Natural killer cell treated with Interleukin-12 subunit alpha and Interleukin-12 subunit beta and Interleukin-15 and Interleukin-18, amount 100 ng/mL, for 72 hours (primary cell): ENCODE measurements at regions not wholly inside any gene's neighbourhood (a gene's known extent, or its start where the extent isn't known, plus 50 kb on each side); places are given as distances from the start of the nearest gene placed in this dataset.

Experiments
- ATAC-seq, 2 donors: fragments of 150-1000 bp; cut with Tn5 transposase in 1 of 2; sonication (Bioruptor Pico), chemical (Tn5 transposase) in 1 of 2; 2 replicates each; pipeline ENCODE4 v1.10.0; 2021
- DNase-seq: peaks from one replicate; pipeline ENCODE4 v3.0.0; 2022; ENCODE audit warnings: low spot score
- H3K27ac Mint-ChIP-seq, 2 donors: 1 replicate in 1 of 2; 2 replicates in 1 of 2; pipeline ENCODE4 v1.8.0; 2022; ENCODE audit warnings: mixed read lengths in 2 of 2, mild to moderate bottlenecking in 1 of 2, moderate library complexity in 1 of 2
- H3K27me3 Mint-ChIP-seq, 2 donors: 1 replicate in 1 of 2; 2 replicates in 1 of 2; pipeline ENCODE4 v1.8.0; 2022; ENCODE audit warnings: mixed read lengths in 2 of 2
- H3K36me3 Mint-ChIP-seq: one replicate; pipeline ENCODE4 v1.8.0; 2022; ENCODE audit warnings: mixed read lengths
- H3K4me1 Mint-ChIP-seq, 2 donors: 1 replicate in 1 of 2; 2 replicates in 1 of 2; pipeline ENCODE4 v1.8.0; 2022; ENCODE audit warnings: low read depth in 2 of 2, mixed read lengths in 2 of 2, mild to moderate bottlenecking in 1 of 2
- H3K4me3 Mint-ChIP-seq: one replicate; pipeline ENCODE4 v1.8.0; 2022; ENCODE audit warnings: mixed read lengths
- H3K9me3 Mint-ChIP-seq: 2 replicates; pipeline ENCODE4 v1.8.0; 2022; ENCODE audit warnings: mixed read lengths

- no peak overlapping the region for H3K4me3 Mint-ChIP-seq
Observed at GRCh38 chr2:21262426-21262940, 138.7 kb downstream of the TDRD15 start.

GRCh38 chr2:21263622-21264021 is 139.9 kb downstream of the TDRD15 start:
- Mint-ChIP-seq H3K27me3 (no peaks in the 10 kb centered on the region), H3K4me1 (no peaks in the 10 kb centered on the region), H3K36me3 (no peaks in the 10 kb centered on the region), H3K9me3 (no peaks in the 10 kb centered on the region), H3K4me3 (no peak overlapping the region), H3K27ac (no peak overlapping the region)
- DNase-seq (no peak), ATAC-seq (no peak)

More at GRCh38 chr2:21262426-21262940, 138.7 kb downstream of the TDRD15 start:
- DNase-seq (no peak), ATAC-seq (no peak)
- Mint-ChIP-seq H3K27me3 (no peaks in the 10 kb centered on the region), H3K4me1 (no peaks in the 10 kb centered on the region), H3K36me3 (no peaks in the 10 kb centered on the region), H3K27ac (no peak overlapping the region), H3K9me3 (no peaks in the 10 kb centered on the region)

DNA sequence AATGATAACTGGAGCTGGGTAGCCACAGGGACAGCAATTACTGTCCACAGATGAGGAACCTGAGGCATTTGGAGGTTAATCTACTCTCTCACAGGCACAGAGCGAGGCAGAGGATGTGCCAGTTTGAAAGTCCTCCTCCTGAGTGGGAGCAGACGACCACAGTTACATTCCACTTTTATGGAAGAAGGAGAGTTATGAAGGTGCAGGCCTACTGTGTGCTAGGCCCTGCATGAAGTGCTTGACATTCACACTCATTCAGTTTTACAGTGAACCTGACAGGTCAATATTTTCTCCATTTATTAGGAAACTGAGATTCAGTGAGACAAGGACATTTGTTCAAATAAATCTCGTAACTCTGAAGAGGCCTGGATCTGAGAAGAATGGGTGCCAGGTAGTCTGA is 142.0 kb downstream of the TDRD15 start:
- ATAC-seq (no peak), DNase-seq (no peak)
- no peaks in the 10 kb centered on the region for H3K9me3 Mint-ChIP-seq
- no peaks in the 10 kb centered on the region for H3K36me3 Mint-ChIP-seq
- no peak overlapping the region for H3K4me3 Mint-ChIP-seq
- H3K4me1 Mint-ChIP-seq, result no peaks in the 10 kb centered on the region
- H3K27me3 Mint-ChIP-seq, result no peaks in the 10 kb centered on the region
- H3K27ac Mint-ChIP-seq, result no peak overlapping the region

DNA sequence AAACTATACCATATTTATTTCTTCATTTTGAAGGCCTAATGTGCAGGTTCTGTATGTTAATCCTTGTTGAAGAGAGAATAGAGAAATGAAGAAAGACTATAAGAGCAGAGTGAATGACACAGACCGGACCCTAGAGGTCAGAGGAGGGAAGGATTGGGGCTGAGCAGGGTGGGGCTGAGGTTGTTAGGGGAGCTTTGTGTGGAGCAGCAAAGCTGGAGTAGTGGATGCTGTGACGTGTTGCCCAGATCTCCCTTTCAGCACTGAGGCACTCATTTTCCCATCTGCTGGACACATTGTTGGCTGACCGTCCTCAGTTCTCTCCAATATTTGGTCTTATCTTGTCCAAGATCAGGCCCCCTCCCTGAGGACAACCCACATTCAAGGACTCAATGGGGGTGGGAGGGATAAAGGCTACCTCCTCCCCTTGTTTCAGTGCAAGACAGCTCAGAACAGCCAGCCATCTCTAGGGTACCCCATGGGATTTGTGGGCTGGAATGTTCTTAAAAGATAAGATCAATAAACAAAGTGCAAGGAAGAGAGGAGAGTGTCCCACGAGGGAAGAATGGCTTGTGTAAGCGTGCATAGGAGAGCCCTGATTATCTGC is 143.6 kb downstream of the TDRD15 start:
- DNase-seq (no peak), ATAC-seq (no peak)
- Mint-ChIP-seq H3K27ac (no peak overlapping the region), H3K27me3 (no peaks in the 10 kb centered on the region), H3K9me3 (no peaks in the 10 kb centered on the region), H3K4me1 (no peaks in the 10 kb centered on the region), H3K36me3 (no peaks in the 10 kb centered on the region), H3K4me3 (no peak overlapping the region)

DNA sequence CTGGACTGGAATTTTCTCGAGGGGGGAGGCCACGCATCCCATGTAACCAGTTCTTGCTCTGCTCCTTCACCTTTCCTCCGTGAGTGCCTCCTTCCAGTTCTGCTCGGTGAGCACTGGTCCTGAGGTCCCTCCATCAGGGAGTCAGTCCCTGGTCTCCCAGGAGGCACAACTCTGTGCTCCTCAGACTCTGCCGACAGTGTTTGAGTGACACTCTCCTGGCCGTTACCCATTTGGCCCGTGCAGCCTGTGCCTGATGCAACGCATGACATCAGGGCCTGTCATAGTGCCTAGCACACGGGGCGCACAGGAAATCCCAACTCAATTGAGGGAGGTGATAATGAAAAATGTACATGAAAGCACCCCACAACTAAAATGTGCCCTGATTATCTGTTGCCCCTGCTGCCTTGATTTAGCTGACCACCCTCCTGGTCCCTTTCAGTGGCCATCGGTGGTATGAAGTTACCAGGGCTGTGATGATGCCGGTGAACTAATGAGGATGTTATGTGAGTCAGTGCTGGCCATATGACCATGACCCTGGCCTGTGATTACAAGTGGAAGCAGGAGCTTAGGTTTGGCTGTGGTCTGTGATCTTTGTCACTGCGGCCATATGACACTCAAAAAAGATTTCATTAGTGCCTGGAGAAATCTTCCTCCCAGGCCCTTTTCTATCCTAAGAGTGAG is 144.6 kb downstream of the TDRD15 start:
- ATAC-seq, result no peak
- Mint-ChIP-seq H3K9me3 (no peaks in the 10 kb centered on the region), H3K27ac (no peak overlapping the region)

GRCh38 chr2:21268878-21269224 is 145.1 kb downstream of the TDRD15 start:
- Mint-ChIP-seq H3K27ac (no peak overlapping the region), H3K9me3 (no peaks in the 10 kb centered on the region), H3K4me3 (no peak overlapping the region), H3K4me1 (no peaks in the 10 kb centered on the region), H3K27me3 (no peaks in the 10 kb centered on the region), H3K36me3 (no peaks in the 10 kb centered on the region)
- DNase-seq (no peak), ATAC-seq (no peak)

More for the DNA sequence above, 144.6 kb downstream of the TDRD15 start:
- H3K27me3 Mint-ChIP-seq, result no peaks in the 10 kb centered on the region
- DNase-seq, result no peak
- no peaks in the 10 kb centered on the region for H3K36me3 Mint-ChIP-seq
- no peak overlapping the region for H3K4me3 Mint-ChIP-seq
- H3K4me1 Mint-ChIP-seq, result no peaks in the 10 kb centered on the region

- Mint-ChIP-seq H3K27me3 (no peaks in the 10 kb centered on the region), H3K36me3 (no peaks in the 10 kb centered on the region), H3K4me1 (no peaks in the 10 kb centered on the region), H3K27ac (no peak overlapping the region), H3K4me3 (no peak overlapping the region), H3K9me3 (no peaks in the 10 kb centered on the region)
- no peak for DNase-seq
- ATAC-seq, result no peak
Observed at GRCh38 chr2:21269382-21269781, 145.6 kb downstream of the TDRD15 start.

- H3K27me3 Mint-ChIP-seq, result no peaks in the 10 kb centered on the region
- DNase-seq (no peak), ATAC-seq (no peak)
- no peaks in the 10 kb centered on the region for H3K9me3 Mint-ChIP-seq
- H3K4me1 Mint-ChIP-seq, result no peaks in the 10 kb centered on the region
- no peaks in the 10 kb centered on the region for H3K36me3 Mint-ChIP-seq
- H3K27ac Mint-ChIP-seq, result no peak overlapping the region
- no peak overlapping the region for H3K4me3 Mint-ChIP-seq
Observed at GRCh38 chr2:21270083-21270491, 146.3 kb downstream of the TDRD15 start.

GRCh38 chr2:21270708-21271122 is 146.9 kb downstream of the TDRD15 start:
- Mint-ChIP-seq H3K36me3 (no peaks in the 10 kb centered on the region), H3K4me1 (no peaks in the 10 kb centered on the region), H3K27me3 (no peaks in the 10 kb centered on the region), H3K9me3 (no peaks in the 10 kb centered on the region), H3K27ac (no peak overlapping the region), H3K4me3 (no peak overlapping the region)
- DNase-seq, result no peak
- ATAC-seq, result no peak

- no peaks in the 10 kb centered on the region for H3K4me1 Mint-ChIP-seq
- H3K27ac Mint-ChIP-seq, result no peak overlapping the region
- H3K4me3 Mint-ChIP-seq, result no peak overlapping the region
- no peaks in the 10 kb centered on the region for H3K9me3 Mint-ChIP-seq
- no peaks in the 10 kb centered on the region for H3K36me3 Mint-ChIP-seq
- DNase-seq (no peak), ATAC-seq (no peak)
- no peaks in the 10 kb centered on the region for H3K27me3 Mint-ChIP-seq
Observed at GRCh38 chr2:21276163-21276562, 152.4 kb downstream of the TDRD15 start.

- no peak for ATAC-seq
- H3K27me3 Mint-ChIP-seq, result no peaks in the 10 kb centered on the region
- no peak overlapping the region for H3K4me3 Mint-ChIP-seq
Observed at GRCh38 chr2:21277068-21278056, 153.6 kb downstream of the TDRD15 start.

DNA sequence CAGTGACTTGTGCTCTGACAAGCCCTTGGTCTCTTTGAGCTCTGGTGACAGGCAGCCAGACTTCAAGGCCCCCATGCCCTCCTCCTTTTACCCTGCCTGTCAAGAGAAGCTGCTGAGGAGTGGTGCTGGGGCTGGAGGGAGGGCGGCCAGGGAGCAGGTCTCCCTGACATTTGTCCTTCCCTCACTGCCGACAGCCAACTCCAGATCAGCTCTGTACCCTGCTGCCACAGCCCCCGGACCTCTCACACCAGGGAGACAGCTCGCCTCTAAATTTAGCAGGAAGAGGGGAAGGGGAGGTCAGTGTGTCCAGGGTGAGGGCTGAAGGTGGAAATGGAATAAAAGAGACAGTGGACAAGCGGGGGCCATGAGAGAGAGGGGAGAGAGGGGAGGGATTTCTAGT is 155.8 kb downstream of the TDRD15 start:
- no peak for ATAC-seq
- H3K27ac Mint-ChIP-seq, result no peak overlapping the region

More at GRCh38 chr2:21277068-21278056, 153.6 kb downstream of the TDRD15 start:
- Mint-ChIP-seq H3K4me1 (no peaks in the 10 kb centered on the region), H3K9me3 (no peaks in the 10 kb centered on the region), H3K27ac (no peak overlapping the region), H3K36me3 (no peaks in the 10 kb centered on the region)
- DNase-seq, result no peak

GRCh38 chr2:21280793-21281192 is 157.0 kb downstream of the TDRD15 start:
- DNase-seq (no peak), ATAC-seq (no peak)
- Mint-ChIP-seq H3K4me1 (no peaks in the 10 kb centered on the region), H3K9me3 (no peaks in the 10 kb centered on the region), H3K27me3 (no peaks in the 10 kb centered on the region), H3K4me3 (no peak overlapping the region), H3K36me3 (no peaks in the 10 kb centered on the region), H3K27ac (no peak overlapping the region)

More for the DNA sequence above, 155.8 kb downstream of the TDRD15 start:
- H3K27me3 Mint-ChIP-seq, result no peaks in the 10 kb centered on the region
- no peak for DNase-seq
- no peaks in the 10 kb centered on the region for H3K4me1 Mint-ChIP-seq
- H3K36me3 Mint-ChIP-seq, result no peaks in the 10 kb centered on the region
- H3K9me3 Mint-ChIP-seq, result no peaks in the 10 kb centered on the region
- no peak overlapping the region for H3K4me3 Mint-ChIP-seq

GRCh38 chr2:21281384-21281783 is 157.6 kb downstream of the TDRD15 start:
- ATAC-seq (no peak), DNase-seq (no peak)
- no peaks in the 10 kb centered on the region for H3K4me1 Mint-ChIP-seq
- H3K27me3 Mint-ChIP-seq, result no peaks in the 10 kb centered on the region
- no peaks in the 10 kb centered on the region for H3K36me3 Mint-ChIP-seq
- no peaks in the 10 kb centered on the region for H3K9me3 Mint-ChIP-seq
- H3K4me3 Mint-ChIP-seq, result no peak overlapping the region
- H3K27ac Mint-ChIP-seq, result no peak overlapping the region
